Left lung (tissue), 4 donors: ENCODE measurements at regions not wholly inside any gene's neighbourhood (a gene's known extent, or its start where the extent isn't known, plus 50 kb on each side); places are given as distances from the start of the nearest gene placed in this dataset.
A peak's percentile ranks its signal among the peaks of the same experiment; 100 is the strongest.

Experiments used
- ATAC-seq: fragments of 200-7000 bp; cut with Tn5 transposase; one replicate; pipeline ENCODE4 v1.9.1; 2020; ENCODE audit warnings: moderate library complexity
- DNase-seq, 4 donors: peaks; one replicate each; pipeline ENCODE4 v3.0.0-alpha.2; 2013 to 2020
- H3K27ac ChIP-seq, 2 donors: fragments of 200-600 bp; sonication (generic) in 1 of 2; one replicate each; pipeline versions ENCODE4 v1.5.0 to v1.8.0; 2020 to 2021
- H3K27me3 ChIP-seq, 2 donors: fragments of 200-600 bp; sonication (generic) in 1 of 2; one replicate each; pipeline versions ENCODE4 v1.5.0 to v1.8.0; 2020 to 2021
- H3K36me3 ChIP-seq, 2 donors: fragments of 200-600 bp; sonication (generic) in 1 of 2; one replicate each; pipeline versions ENCODE4 v1.5.0 to v1.8.0; 2020 to 2021
- H3K4me1 ChIP-seq, 2 donors: fragments of 200-600 bp; one replicate each; pipeline ENCODE4 v1.8.0; 2021
- H3K4me3 ChIP-seq, 2 donors: fragments of 200-600 bp; sonication (generic) in 1 of 2; one replicate each; pipeline versions ENCODE4 v1.5.0 to v1.8.0; 2020 to 2021; ENCODE audit warnings: mild to moderate bottlenecking in 1 of 2
- H3K9me3 ChIP-seq, 2 donors: fragments of 200-600 bp; sonication (generic) in 1 of 2; one replicate each; pipeline versions ENCODE4 v1.5.0 to v1.8.0; 2020 to 2021
- intact Hi-C, 2 donors: fragments of 100-400 bp; cut with DNase I; formaldehyde crosslinking; loops; one replicate each; pipeline versions ENCODE4 v1.11.2 to v1.14.2; 2022
- TF ChIP-seq, protein P1 (sequence below), 2 donors: fragments of 200-600 bp; sonication (generic) in 1 of 2; IDR thresholded peaks; one replicate each; pipeline versions ENCODE4 v1.5.0 to v1.8.0; 2021; ENCODE audit warnings: antibody characterized with exemption in 2 of 2
- donor health status: DM: no; HTN: yes; CAD: no.
- donor health status: DM: no; HTN: no; CAD: no.

DNA sequence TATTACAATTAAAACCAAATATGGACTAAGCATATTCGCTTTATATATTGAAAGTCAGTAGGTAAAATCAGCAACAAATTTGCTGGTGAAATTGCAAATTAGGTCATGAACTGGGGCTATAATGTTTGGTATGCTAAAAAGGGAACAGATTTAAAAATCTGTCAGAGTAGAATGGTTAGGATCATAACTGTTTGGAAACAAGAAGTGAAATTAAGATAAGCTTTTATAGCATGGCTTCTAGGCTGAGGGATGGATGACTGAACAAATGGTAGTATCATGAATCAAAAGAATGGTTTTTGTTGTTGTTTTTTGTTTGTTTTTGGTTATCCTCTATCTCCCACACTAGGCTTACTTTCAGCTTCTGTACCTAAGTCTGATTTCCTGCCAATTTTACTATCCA is 1090.4 kb downstream of the PCDH9 start:
- ATAC-seq (no peak), DNase-seq (no peak)
- H3K4me3 ChIP-seq, result no peak overlapping the region
- no peaks in the 10 kb centered on the region for H3K27me3 ChIP-seq
- no peaks in the 10 kb centered on the region for H3K9me3 ChIP-seq
- H3K36me3 ChIP-seq, result no peaks in the 10 kb centered on the region
- intact Hi-C loops, result no loop called here
- no peak overlapping the region for H3K27ac ChIP-seq
- no peaks in the 10 kb centered on the region for H3K4me1 ChIP-seq
- TF ChIP-seq, protein P1, sequence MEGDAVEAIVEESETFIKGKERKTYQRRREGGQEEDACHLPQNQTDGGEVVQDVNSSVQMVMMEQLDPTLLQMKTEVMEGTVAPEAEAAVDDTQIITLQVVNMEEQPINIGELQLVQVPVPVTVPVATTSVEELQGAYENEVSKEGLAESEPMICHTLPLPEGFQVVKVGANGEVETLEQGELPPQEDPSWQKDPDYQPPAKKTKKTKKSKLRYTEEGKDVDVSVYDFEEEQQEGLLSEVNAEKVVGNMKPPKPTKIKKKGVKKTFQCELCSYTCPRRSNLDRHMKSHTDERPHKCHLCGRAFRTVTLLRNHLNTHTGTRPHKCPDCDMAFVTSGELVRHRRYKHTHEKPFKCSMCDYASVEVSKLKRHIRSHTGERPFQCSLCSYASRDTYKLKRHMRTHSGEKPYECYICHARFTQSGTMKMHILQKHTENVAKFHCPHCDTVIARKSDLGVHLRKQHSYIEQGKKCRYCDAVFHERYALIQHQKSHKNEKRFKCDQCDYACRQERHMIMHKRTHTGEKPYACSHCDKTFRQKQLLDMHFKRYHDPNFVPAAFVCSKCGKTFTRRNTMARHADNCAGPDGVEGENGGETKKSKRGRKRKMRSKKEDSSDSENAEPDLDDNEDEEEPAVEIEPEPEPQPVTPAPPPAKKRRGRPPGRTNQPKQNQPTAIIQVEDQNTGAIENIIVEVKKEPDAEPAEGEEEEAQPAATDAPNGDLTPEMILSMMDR (IDR thresholded peaks at IDR 0.05), result no peak

DNA sequence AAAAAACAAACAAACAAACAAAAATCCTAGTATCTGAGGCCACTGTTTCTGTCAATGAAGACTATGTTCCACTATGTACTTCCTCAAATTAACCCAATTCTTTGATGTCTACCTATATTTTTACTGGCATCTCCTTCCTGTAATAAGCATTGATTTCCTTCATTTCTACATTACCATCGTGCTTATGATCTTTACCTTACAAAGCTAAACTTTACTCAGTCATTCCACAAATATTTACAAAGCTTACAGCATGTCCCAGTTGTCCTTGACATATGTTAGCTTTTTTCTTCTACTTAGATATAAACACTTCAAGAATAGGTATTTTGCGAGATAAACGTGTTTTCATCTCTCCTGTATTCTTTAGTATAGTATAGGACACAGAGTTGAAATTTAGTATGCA is 1090.9 kb downstream of the PCDH9 start:
- no peaks in the 10 kb centered on the region for H3K36me3 ChIP-seq
- no peak overlapping the region for H3K27ac ChIP-seq
- TF ChIP-seq, protein P1 (IDR thresholded peaks at IDR 0.05), result no peak
- no peaks in the 10 kb centered on the region for H3K4me1 ChIP-seq
- ATAC-seq (peak; percentile 33), DNase-seq (no peak)
- H3K27me3 ChIP-seq, result no peaks in the 10 kb centered on the region
- no peaks in the 10 kb centered on the region for H3K9me3 ChIP-seq
- no peak overlapping the region for H3K4me3 ChIP-seq
- intact Hi-C loops, result no loop called here

DNA sequence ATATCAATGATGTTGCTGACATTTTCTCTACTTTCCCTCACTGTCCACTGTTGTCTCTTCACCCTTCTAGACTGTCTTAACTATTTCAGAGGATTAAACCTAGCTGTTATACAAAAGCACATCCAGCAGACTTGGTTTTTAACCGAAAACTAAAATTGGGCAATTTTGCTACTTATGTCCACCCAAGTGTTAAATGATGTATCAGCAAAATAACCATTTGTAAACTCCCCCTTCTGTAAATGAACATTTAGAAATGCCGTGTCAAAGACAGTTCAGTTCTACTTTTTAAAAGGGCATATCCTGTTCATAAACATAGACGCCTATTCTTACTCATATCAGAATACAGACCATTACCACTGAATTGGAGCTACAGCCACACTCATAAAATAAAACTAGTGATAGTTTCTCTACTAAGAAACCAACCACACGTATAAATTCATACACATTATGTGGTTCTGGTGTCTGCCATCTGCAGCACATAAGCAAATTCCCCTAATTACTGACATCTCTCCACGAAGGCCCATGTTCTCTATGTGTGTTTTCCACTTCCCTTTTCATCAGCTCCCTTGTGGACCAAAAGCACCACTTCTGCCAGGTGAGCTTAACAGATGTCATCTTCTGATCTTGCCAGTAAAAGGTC is 1091.8 kb downstream of the PCDH9 start:
- no peak for DNase-seq
- H3K36me3 ChIP-seq, result no peaks in the 10 kb centered on the region
- H3K9me3 ChIP-seq, result no peaks in the 10 kb centered on the region
- no peak for ATAC-seq
- no peak overlapping the region for H3K27ac ChIP-seq
- TF ChIP-seq, protein P1 (IDR thresholded peaks at IDR 0.05), result no peak
- no peak overlapping the region for H3K4me3 ChIP-seq
- no peaks in the 10 kb centered on the region for H3K4me1 ChIP-seq
- H3K27me3 ChIP-seq, result no peaks in the 10 kb centered on the region
- intact Hi-C loops, result no loop called here

- Histone ChIP-seq H3K9me3 (no peaks in the 10 kb centered on the region), H3K36me3 (no peaks in the 10 kb centered on the region), H3K27me3 (no peaks in the 10 kb centered on the region), H3K27ac (no peak overlapping the region), H3K4me1 (no peaks in the 10 kb centered on the region), H3K4me3 (no peak overlapping the region)
- intact Hi-C loops, result no loop called here
- TF ChIP-seq, protein P1 (IDR thresholded peaks at IDR 0.05), result no peak
- ATAC-seq, result peak; percentile 89
- no peak for DNase-seq
These were observed 1092.8 kb downstream of the PCDH9 start for GRCh38 chr13:66137384-66137783.

- Histone ChIP-seq H3K27me3 (no peaks in the 10 kb centered on the region), H3K36me3 (no peaks in the 10 kb centered on the region), H3K4me3 (no peak overlapping the region), H3K9me3 (no peaks in the 10 kb centered on the region), H3K4me1 (no peaks in the 10 kb centered on the region), H3K27ac (no peak overlapping the region)
- ATAC-seq, result no peak
- TF ChIP-seq, protein P1 (IDR thresholded peaks at IDR 0.05), result no peak
- intact Hi-C loops, result no loop called here
- DNase-seq, result no peak
These were observed 1101.4 kb downstream of the PCDH9 start for GRCh38 chr13:66128692-66129269.
